A549 (cell line): ENCODE measurements at regions not wholly inside any gene's neighbourhood (a gene's known extent, or its start where the extent isn't known, plus 50 kb on each side); places are given as distances from the start of the nearest gene placed in this dataset.

Source experiments
- ATOH8 ChIP-seq: fragments of 250-450 bp; sonication (Bioruptor Pico); IDR thresholded peaks from 2 replicates; pipeline ENCODE4 v1.5.0; 2020; ENCODE audit warnings: low read depth, mild to moderate bottlenecking, moderate library complexity
- BCL3 ChIP-seq: fragments of >200 bp; sonication (Bioruptor Twin); formaldehyde crosslinking; IDR thresholded peaks from 3 replicates; pipeline ENCODE4 v1.6.1; 2016
- BHLHE40 ChIP-seq: IDR thresholded peaks from 2 replicates; pipeline ENCODE4 v1.6.1; 2012; ENCODE audit warnings: low read depth, low read length, inconsistent platforms
- CEBPB ChIP-seq, 2 experiments: fragments of >200 bp in 1 of 2; sonication (Bioruptor Twin) in 1 of 2; formaldehyde crosslinking in 1 of 2; IDR thresholded peaks; 2 replicates each; pipeline ENCODE4 v1.6.1; 2012 to 2016
- CHD2 ChIP-seq: fragments of 150-350 bp; IDR thresholded peaks from 2 replicates; pipeline ENCODE4 v1.6.1; 2014; ENCODE audit warnings: low read length; ENCODE audit not compliant: partially characterized antibody
- CHD4 ChIP-seq: fragments of 200-600 bp; sonication (generic); IDR thresholded peaks from 2 replicates; pipeline ENCODE4 v1.6.1; 2016; ENCODE audit warnings: antibody characterized with exemption, mild to moderate bottlenecking, borderline replicate concordance
- CTCF ChIP-seq: fragments of >200 bp; sonication (Bioruptor Twin); formaldehyde crosslinking; IDR thresholded peaks from 3 replicates; pipeline ENCODE4 v1.5.1; 2016
- EHMT2 ChIP-seq: fragments of 200-600 bp; sonication (generic); IDR thresholded peaks from 2 replicates; pipeline ENCODE4 v1.6.1; 2016; ENCODE audit warnings: antibody characterized with exemption, low read depth, mild to moderate bottlenecking, moderate library complexity
- ELK1 ChIP-seq: fragments of 150-350 bp; IDR thresholded peaks from 2 replicates; pipeline ENCODE4 v1.6.1; 2014; ENCODE audit warnings: low read depth, mild to moderate bottlenecking, low read length
- EP300 ChIP-seq, 2 experiments: fragments of >200 bp; sonication (Bioruptor Twin); formaldehyde crosslinking; IDR thresholded peaks; 2 replicates in 1 of 2; 3 replicates in 1 of 2; pipeline ENCODE4 v1.6.1; 2016 to 2017
- GATA3 ChIP-seq: IDR thresholded peaks from 2 replicates; pipeline ENCODE4 v1.6.1; 2012; ENCODE audit warnings: borderline replicate concordance
- HES2 ChIP-seq: fragments of >200 bp; sonication (Bioruptor Twin); formaldehyde crosslinking; IDR thresholded peaks from 2 replicates; pipeline ENCODE4 v1.6.1; 2016
- HEYL ChIP-seq: fragments of 250-450 bp; sonication (Bioruptor Pico); IDR thresholded peaks from 2 replicates; pipeline ENCODE4 v1.8.0; 2021; ENCODE audit warnings: mild to moderate bottlenecking, moderate library complexity
- HOXA7 ChIP-seq: fragments of 250-450 bp; sonication (Bioruptor Pico); IDR thresholded peaks from 2 replicates; pipeline ENCODE4 v1.5.0; 2020; ENCODE audit warnings: mild to moderate bottlenecking, moderate library complexity
- HOXB13 ChIP-seq: fragments of 250-450 bp; sonication (Bioruptor Pico); IDR thresholded peaks from 2 replicates; pipeline ENCODE4 v1.5.0; 2020; ENCODE audit warnings: low read depth, mild to moderate bottlenecking, moderate library complexity
- JUNB ChIP-seq: fragments of >200 bp; sonication (Bioruptor Twin); formaldehyde crosslinking; IDR thresholded peaks from 2 replicates; pipeline ENCODE4 v1.6.1; 2016
- KDM1A ChIP-seq: fragments of 200-600 bp; sonication (generic); IDR thresholded peaks from 2 replicates; pipeline ENCODE4 v1.6.1; 2016; ENCODE audit warnings: low read depth, mild to moderate bottlenecking
- KDM5A ChIP-seq: fragments of 200-600 bp; sonication (generic); IDR thresholded peaks from 2 replicates; pipeline ENCODE4 v1.6.1; 2016; ENCODE audit warnings: antibody characterized with exemption, mild to moderate bottlenecking
- MAFK ChIP-seq: fragments of 450-650 bp; IDR thresholded peaks from 2 replicates; pipeline ENCODE4 v1.6.1; 2014; ENCODE audit not compliant: partially characterized antibody
- MAZ ChIP-seq: fragments of 150-350 bp; IDR thresholded peaks from 2 replicates; pipeline ENCODE4 v1.6.1; 2014; ENCODE audit warnings: antibody characterized with exemption, low read depth, low read length, borderline replicate concordance
- NFE2L2 ChIP-seq: fragments of 150-350 bp; conservative IDR thresholded peaks from 2 replicates; pipeline ENCODE4 v1.6.1; 2014; ENCODE audit warnings: low read length
- NPAS2 ChIP-seq: fragments of 250-450 bp; sonication (Bioruptor Pico); IDR thresholded peaks from 2 replicates; pipeline ENCODE4 v1.8.0; 2022; ENCODE audit warnings: mild to moderate bottlenecking, moderate library complexity, borderline replicate concordance
- NR3C1 ChIP-seq: fragments of >200 bp; sonication (Bioruptor Twin); formaldehyde crosslinking; IDR thresholded peaks from 3 replicates; pipeline ENCODE4 v1.6.1; 2017
- PBX3 ChIP-seq: IDR thresholded peaks from 2 replicates; pipeline ENCODE4 v1.6.1; 2012
- PHF8 ChIP-seq: fragments of 200-600 bp; sonication (generic); IDR thresholded peaks from 2 replicates; pipeline ENCODE4 v1.6.1; 2016; ENCODE audit warnings: low read depth, mild to moderate bottlenecking, antibody characterized with exemption, moderate library complexity, borderline replicate concordance
- POLR2A ChIP-seq: IDR thresholded peaks from 2 replicates; pipeline ENCODE4 v1.6.1; 2012; ENCODE audit warnings: mild to moderate bottlenecking, low read length
- POLR2AphosphoS2 ChIP-seq: conservative IDR thresholded peaks from 2 replicates; pipeline ENCODE4 v1.6.1; 2012; ENCODE audit warnings: low read length, improper control_type of control experiment, inconsistent platforms
- RAD21 ChIP-seq, 2 experiments: fragments of >200 bp in 1 of 2; sonication (Bioruptor Twin) in 1 of 2; formaldehyde crosslinking in 1 of 2; IDR thresholded peaks in 1 of 2; conservative IDR thresholded peaks in 1 of 2; 2 replicates in 1 of 2; 3 replicates in 1 of 2; pipeline ENCODE4 v1.6.1; 2012 to 2018; ENCODE audit warnings: inconsistent platforms in 1 of 2
- RARB ChIP-seq: fragments of 250-450 bp; sonication (Bioruptor Pico); IDR thresholded peaks from 2 replicates; pipeline ENCODE4 v1.8.0; 2021; ENCODE audit warnings: mild to moderate bottlenecking, moderate library complexity
- RCOR1 ChIP-seq: fragments of 150-350 bp; IDR thresholded peaks from 2 replicates; pipeline ENCODE4 v1.6.1; 2014; ENCODE audit warnings: antibody characterized with exemption, low read length, low read depth
- RFX5 ChIP-seq: fragments of 450-650 bp; IDR thresholded peaks from 2 replicates; pipeline ENCODE4 v1.7.1; 2014; ENCODE audit warnings: antibody characterized with exemption, mild to moderate bottlenecking, moderate library complexity
- RNF2 ChIP-seq: fragments of 200-600 bp; sonication (generic); IDR thresholded peaks from 2 replicates; pipeline ENCODE4 v1.6.1; 2016; ENCODE audit warnings: low read depth, mild to moderate bottlenecking, antibody characterized with exemption, moderate library complexity, borderline replicate concordance
- SREBF2 ChIP-seq: fragments of 450-650 bp; IDR thresholded peaks from 2 replicates; pipeline ENCODE4 v1.6.1; 2014; ENCODE audit warnings: mild to moderate bottlenecking, moderate library complexity
- TFCP2L1 ChIP-seq: fragments of 250-450 bp; sonication (Bioruptor Pico); IDR thresholded peaks from 2 replicates; pipeline ENCODE4 v1.5.0; 2021; ENCODE audit warnings: mild to moderate bottlenecking
- TP53 ChIP-seq: fragments of 250-450 bp; sonication (Bioruptor Pico); IDR thresholded peaks from 2 replicates; pipeline ENCODE4 v1.5.0; 2021; ENCODE audit warnings: mild to moderate bottlenecking, moderate library complexity
- USF2 ChIP-seq: fragments of 450-650 bp; IDR thresholded peaks from 2 replicates; pipeline ENCODE4 v1.6.1; 2014; ENCODE audit warnings: antibody characterized with exemption
- ZC3H11A ChIP-seq: fragments of 450-650 bp; IDR thresholded peaks from 2 replicates; pipeline ENCODE4 v1.6.1; 2014; ENCODE audit warnings: antibody characterized with exemption, mild to moderate bottlenecking
- ZFP36 ChIP-seq: fragments of 450-650 bp; IDR thresholded peaks from 2 replicates; pipeline ENCODE4 v1.6.1; 2014; ENCODE audit warnings: borderline replicate concordance; ENCODE audit not compliant: partially characterized antibody

- TF ChIP-seq ZFP36 (no peak), RFX5 (no peak), RNF2 (no peak), KDM5A (no peak), HOXA7 (CRISPR knock-in tag) (no peak), JUNB (peak; percentile 92), CHD2 (no peak), HOXB13 (CRISPR knock-in tag) (peak; percentile 26; the same call in 1 of the 2 replicates), GATA3 (peak; percentile 56; the same call in 1 of the 2 replicates), PBX3 (no peak), CHD4 (no peak), MAFK (no peak), RARB (CRISPR knock-in tag) (no peak), ZC3H11A (no peak), KDM1A (no peak), POLR2AphosphoS2 (no peak), NR3C1 (no peak), RAD21 (conservative IDR thresholded peaks at IDR 0.05 in 1 of 2, IDR thresholded peaks at IDR 0.05 in 1 of 2) (no peak; a peak in 2 of 5 replicates), NFE2L2 (no peak), CTCF (no peak), POLR2A (no peak), HEYL (CRISPR knock-in tag) (no peak), TP53 (CRISPR knock-in tag) (no peak), RCOR1 (no peak), EHMT2 (no peak), BCL3 (no peak), ELK1 (no peak), USF2 (no peak), PHF8 (no peak), HES2 (peak; percentile 50; the same call in 1 of the 2 replicates), EP300 (IDR thresholded peaks at IDR 0.05) (peak; percentile 15 to 42; a peak in 1 of 5 replicates), SREBF2 (no peak), ATOH8 (CRISPR knock-in tag) (no peak), BHLHE40 (no peak), CEBPB (IDR thresholded peaks at IDR 0.05) (peak; percentile 95 to 98), NPAS2 (CRISPR knock-in tag) (no peak), TFCP2L1 (CRISPR knock-in tag) (no peak), MAZ (no peak)
Observed at GRCh38 chr2:100752628-100753333, 67.2 kb upstream of the NPAS2 start (continued).
